HG03045 (cell line): ENCODE measurements at regions not wholly inside any gene's neighbourhood (a gene's known extent, or its start where the extent isn't known, plus 50 kb on each side); places are given as distances from the start of the nearest gene placed in this dataset.

ENCODE experiments used
- ATAC-seq: cut with Tn5 transposase; IDR thresholded peaks from one replicate; pipeline ENCODE4 v1.9.1; 2021; ENCODE audit warnings: mild to moderate bottlenecking, moderate library complexity; ENCODE audit not compliant: unreplicated experiment

- no peak for ATAC-seq
Measured at GRCh38 chr1:58861506-58861905, 77.7 kb upstream of the JUN start.

- ATAC-seq: no peak
Measured at GRCh38 chr1:58862728-58863385, 79.0 kb upstream of the JUN start.

GRCh38 chr1:58864654-58865053 is 80.8 kb upstream of the JUN start:
- ATAC-seq: no peak

- no peak for ATAC-seq
Measured at GRCh38 chr1:58866578-58866977, 82.7 kb upstream of the JUN start.

GRCh38 chr1:58869638-58870297 is 85.9 kb upstream of the JUN start:
- no peak for ATAC-seq

- ATAC-seq: no peak
Measured at GRCh38 chr1:58870298-58870676, 86.4 kb upstream of the JUN start.

GRCh38 chr1:58874342-58874741 is 90.5 kb upstream of the JUN start:
- no peak for ATAC-seq

- ATAC-seq: no peak
Measured at GRCh38 chr1:58874757-58875755, 91.2 kb upstream of the JUN start.

GRCh38 chr1:58879464-58879863 is 95.6 kb upstream of the JUN start:
- ATAC-seq: no peak

GRCh38 chr1:58880592-58880991 is 96.7 kb upstream of the JUN start:
- ATAC-seq: no peak

GRCh38 chr1:58881471-58881994 is 97.7 kb upstream of the JUN start:
- ATAC-seq: no peak

- no peak for ATAC-seq
Measured at GRCh38 chr1:58882322-58882948, 98.6 kb upstream of the JUN start.

- ATAC-seq: no peak
Measured at GRCh38 chr1:58883037-58883887, 99.4 kb upstream of the JUN start.

- ATAC-seq: no peak
Measured at GRCh38 chr1:58883888-58884482, 100.1 kb upstream of the JUN start.

- no peak for ATAC-seq
Measured at GRCh38 chr1:58884706-58885661, 101.1 kb upstream of the JUN start.

GRCh38 chr1:58885998-58886397 is 102.2 kb upstream of the JUN start:
- no peak for ATAC-seq

- no peak for ATAC-seq
Measured at GRCh38 chr1:58886611-58887010, 102.8 kb upstream of the JUN start.

GRCh38 chr1:58887059-58887458 is 103.2 kb upstream of the JUN start:
- no peak for ATAC-seq
